H1 (cell line): ENCODE measurements at regions not wholly inside any gene's neighbourhood (a gene's known extent, or its start where the extent isn't known, plus 50 kb on each side); places are given as distances from the start of the nearest gene placed in this dataset.

Experiments used
- CTCF ChIA-PET: fragments of 300-600 bp; sonication (Branson Sonifier 250); formaldehyde crosslinking; loops from one replicate; lab custom pipeline; 2021; ENCODE audit not compliant: partially characterized antibody; lab: Charles Lee
- POLR2A ChIA-PET: fragments of 300-600 bp; sonication (Branson Sonifier 250); formaldehyde crosslinking; loops from one replicate; lab custom pipeline; 2021; ENCODE audit warnings: inconsistent platforms; ENCODE audit not compliant: partially characterized antibody; lab: Charles Lee
- DNase-seq, 2 experiments: peaks; one replicate each; pipeline versions ENCODE4 v3.0.0 to v3.0.0-alpha.2; 2010 to 2022; ENCODE audit warnings: low spot score in 2 of 2, low read depth in 1 of 2, mixed read lengths in 1 of 2
- FAIRE-seq: peaks from 2 replicates; lab custom pipeline; 2011; peaks lifted over from hg19 to GRCh38; lab: Jason Lieb, UNC
- H2AFZ ChIP-seq: 2 replicates; pipeline ENCODE4 v1.8.1; 2012; ENCODE audit warnings: low read length, inconsistent platforms
- H2AK5ac ChIP-seq: 2 replicates; pipeline ENCODE4 v1.6.1; 2013; ENCODE audit warnings: low read depth, low read length
- H2BK120ac ChIP-seq: replicated peaks from 2 replicates; pipeline ENCODE3; 2013; ENCODE audit warnings: low read depth, low read length, inconsistent platforms
- H2BK12ac ChIP-seq: 2 replicates; pipeline ENCODE4 v1.6.1; 2013; ENCODE audit warnings: low read depth, low read length
- H2BK15ac ChIP-seq: 2 replicates; pipeline ENCODE4 v1.6.1; 2013; ENCODE audit warnings: low read length
- H2BK20ac ChIP-seq: 2 replicates; pipeline ENCODE4 v1.6.1; 2013; ENCODE audit warnings: low read length
- H2BK5ac ChIP-seq: 2 replicates; pipeline ENCODE4 v1.6.1; 2013; ENCODE audit warnings: low read depth, low read length
- H3K14ac ChIP-seq: 2 replicates; pipeline ENCODE4 v1.6.1; 2013; ENCODE audit warnings: inconsistent platforms; ENCODE audit not compliant: insufficient read length
- H3K18ac ChIP-seq: 2 replicates; pipeline ENCODE4 v1.6.1; 2013; ENCODE audit warnings: low read length; ENCODE audit errors: extremely low read depth
- H3K23ac ChIP-seq: 2 replicates; pipeline ENCODE4 v1.6.1; 2013; ENCODE audit warnings: inconsistent platforms; ENCODE audit not compliant: insufficient read length
- H3K23me2 ChIP-seq: 2 replicates; pipeline ENCODE4 v1.6.1; 2013; ENCODE audit warnings: low read depth, low read length
- H3K27ac ChIP-seq: 2 replicates; pipeline ENCODE4 v1.6.1; 2011; ENCODE audit warnings: low read depth, low read length, inconsistent platforms
- H3K27me3 ChIP-seq, 4 experiments: replicated peaks in 1 of 4; 1 replicate in 1 of 4; 2 replicates in 3 of 4; pipeline versions ENCODE4 v1.6.1 to v1.8.1; 2011 to 2013; ENCODE audit warnings: low read length in 3 of 4, mild to moderate bottlenecking in 3 of 4, inconsistent platforms in 2 of 4, mixed read lengths in 2 of 4, moderate library complexity in 1 of 4; ENCODE audit not compliant: control insufficient read depth in 3 of 4, insufficient read depth in 3 of 4; ENCODE audit errors: extremely low read depth in 1 of 4
- H3K36me3 ChIP-seq, 4 experiments: 2 replicates each; pipeline versions ENCODE4 v1.6.1 to v1.8.1; 2011 to 2013; ENCODE audit warnings: mild to moderate bottlenecking in 4 of 4, low read length in 3 of 4, moderate library complexity in 2 of 4, control low read depth in 1 of 4, inconsistent platforms in 1 of 4; ENCODE audit not compliant: insufficient read depth in 4 of 4, control insufficient read depth in 2 of 4
- H3K4ac ChIP-seq: replicated peaks from 2 replicates; pipeline ENCODE3; 2013; ENCODE audit warnings: low read length, low read depth, mixed read lengths, inconsistent platforms; ENCODE audit not compliant: insufficient read length
- H3K4me1 ChIP-seq, 4 experiments: replicated peaks in 1 of 4; 1 replicate in 1 of 4; 2 replicates in 3 of 4; pipeline versions ENCODE4 v1.6.1 to v1.8.1; 2011 to 2013; ENCODE audit warnings: low read length in 3 of 4, inconsistent platforms in 2 of 4, mixed read lengths in 1 of 4; ENCODE audit not compliant: insufficient read depth in 4 of 4, control insufficient read depth in 3 of 4
- H3K4me2 ChIP-seq, 2 experiments: 2 replicates each; pipeline versions ENCODE4 v1.6.1 to v1.8.1; 2011 to 2013; ENCODE audit warnings: low read depth in 2 of 2, low read length in 2 of 2, control low read depth in 1 of 2, inconsistent platforms in 1 of 2, mild to moderate bottlenecking in 1 of 2; ENCODE audit not compliant: insufficient read depth in 1 of 2
- H3K4me3 ChIP-seq, 4 experiments: fragments of 200-600, 300-600 bp in 1 of 4; sonication (generic), shearing (Covaris generic), sonication (Bioruptor Twin) in 1 of 4; 2 replicates each; pipeline versions ENCODE4 v1.5.1 to v1.8.1; 2011 to 2016; ENCODE audit warnings: low read length in 4 of 4, low read depth in 3 of 4, control low read depth in 2 of 4, inconsistent platforms in 2 of 4, mild to moderate bottlenecking in 2 of 4, mixed read lengths in 1 of 4, moderate library complexity in 1 of 4; ENCODE audit not compliant: insufficient read depth in 2 of 4; ENCODE audit errors: extremely low read depth in 1 of 4
- H3K56ac ChIP-seq: replicated peaks from 2 replicates; pipeline ENCODE3; 2013; ENCODE audit warnings: low read depth, mild to moderate bottlenecking, mixed read lengths, low read length, inconsistent platforms; ENCODE audit not compliant: insufficient read length
- H3K79me1 ChIP-seq: 2 replicates; pipeline ENCODE4 v1.6.1; 2013; ENCODE audit warnings: low read depth, low read length, control low read depth
- H3K79me2 ChIP-seq, 2 experiments: 2 replicates each; pipeline versions ENCODE4 v1.6.1 to v1.8.1; 2012 to 2013; ENCODE audit warnings: low read length in 2 of 2, mild to moderate bottlenecking in 2 of 2, inconsistent platforms in 1 of 2; ENCODE audit not compliant: insufficient read depth in 2 of 2, control insufficient read depth in 1 of 2
- H3K9ac ChIP-seq, 4 experiments: replicated peaks in 1 of 4; 1 replicate in 1 of 4; 2 replicates in 3 of 4; pipeline versions ENCODE4 v1.6.1 to v1.8.1; 2011 to 2013; ENCODE audit warnings: low read depth in 3 of 4, low read length in 3 of 4, control low read depth in 2 of 4, mild to moderate bottlenecking in 2 of 4, moderate library complexity in 2 of 4, inconsistent platforms in 1 of 4; ENCODE audit errors: extremely low read depth in 1 of 4
- H3K9me3 ChIP-seq, 2 experiments: 2 replicates each; pipeline versions ENCODE4 v1.6.1 to v1.8.1; 2012 to 2013; ENCODE audit warnings: mild to moderate bottlenecking in 2 of 2, moderate library complexity in 2 of 2, control low read depth in 1 of 2, inconsistent platforms in 1 of 2, low read depth in 1 of 2, low read length in 1 of 2, mixed read lengths in 1 of 2; ENCODE audit not compliant: insufficient read depth in 2 of 2
- H4K20me1 ChIP-seq, 2 experiments: replicated peaks in 1 of 2; 2 replicates each; pipeline versions ENCODE3 to v1.8.1; 2011 to 2013; ENCODE audit warnings: inconsistent platforms in 2 of 2, low read length in 2 of 2, mild to moderate bottlenecking in 1 of 2; ENCODE audit not compliant: insufficient read depth in 2 of 2, control insufficient read depth in 1 of 2
- H4K5ac ChIP-seq: 2 replicates; pipeline ENCODE4 v1.6.1; 2013; ENCODE audit warnings: low read length, low read depth, mixed read lengths, inconsistent platforms; ENCODE audit not compliant: insufficient read length
- H4K8ac ChIP-seq: 2 replicates; pipeline ENCODE4 v1.8.0; 2013; ENCODE audit warnings: mild to moderate bottlenecking, moderate library complexity, low read length, inconsistent platforms; ENCODE audit not compliant: insufficient read depth; ENCODE audit errors: extremely low read depth
- H4K91ac ChIP-seq: replicated peaks from 2 replicates; pipeline ENCODE3; 2013; ENCODE audit warnings: low read length, mixed read lengths, inconsistent platforms; ENCODE audit not compliant: insufficient read length
- CHD1 ChIP-seq: IDR thresholded peaks from 2 replicates; pipeline ENCODE4 v1.6.1; 2012; ENCODE audit warnings: low read depth, low read length, improper control_type of control experiment
- CREB1 ChIP-seq: IDR thresholded peaks from 2 replicates; pipeline ENCODE4 v1.6.1; 2012; ENCODE audit warnings: inconsistent platforms
- CTBP2 ChIP-seq: IDR thresholded peaks from 2 replicates; pipeline ENCODE4 v1.7.0; 2011; ENCODE audit warnings: borderline replicate concordance, mild to moderate bottlenecking, moderate library complexity, mixed read lengths, low read length; ENCODE audit not compliant: insufficient read depth, insufficient read length
- FOSL1 ChIP-seq: IDR thresholded peaks from 2 replicates; pipeline ENCODE4 v1.6.1; 2011; ENCODE audit warnings: mild to moderate bottlenecking, low read depth, low read length, moderate library complexity; ENCODE audit not compliant: insufficient read depth
- KDM4A ChIP-seq: IDR thresholded peaks from one replicate; pipeline ENCODE4 v1.7.1; 2012; ENCODE audit warnings: low read depth, mild to moderate bottlenecking, moderate library complexity, low read length, inconsistent platforms; ENCODE audit not compliant: severe bottlenecking
- WGBS, 2 experiments: shearing (Covaris generic) in 1 of 2; methylation state at CpG; one replicate each; pipeline versions ENCODE4 v1.1.6 to v1.1.7; 2013 to 2015; ENCODE audit warnings: low lambda C conversion rate in 2 of 2, mixed read lengths in 2 of 2, inconsistent platforms in 1 of 2, low coverage in 1 of 2, missing lambda C conversion rate in 1 of 2; ENCODE audit not compliant: insufficient replicate concordance in 2 of 2, insufficient coverage in 1 of 2, insufficient read length in 1 of 2; ENCODE audit errors: extremely low coverage in 1 of 2, missing lambda C conversion rate in 1 of 2; 5-methylcytosine and 5-hydroxymethylcytosine counted together

- Histone ChIP-seq H3K4me1 (peaks cover 0 to 2% (median 0%) of the 10 kb centered on the region in 4 experiments; a peak in 1 of 7 replicates), H3K56ac (no peak overlapping the region), H3K4ac (no peak overlapping the region), H3K23ac (no peak overlapping the region), H3K18ac (no peak overlapping the region), H2BK20ac (no peak overlapping the region), H4K8ac (no peak overlapping the region), H2BK5ac (no peak overlapping the region), H3K4me2 (no peak overlapping the region), H3K79me2 (no peaks in the 10 kb centered on the region), H4K20me1 (no peaks in the 10 kb centered on the region), H2BK15ac (no peak overlapping the region), H3K9me3 (no peaks in the 10 kb centered on the region), H2AFZ (no peak overlapping the region), H2AK5ac (no peak overlapping the region), H3K14ac (no peak overlapping the region)
- WGBS, 2 experiments, result 74% methylated on average over 4 of the region's 4 CpGs; no CpG with 5 or more reads in 1 of the 2 experiments
- POLR2A ChIA-PET, result interaction anchor here (0.6 kb wide), 1 partner anchor 233 kb away, joined by 3 read pairs; no protein-coding TSS in a partner anchor
- DNase-seq, result peak in 1 of 2 experiments; percentile 26
- TF ChIP-seq FOSL1 (no peak), CTBP2 (no peak), CREB1 (no peak), KDM4A (no peak), CHD1 (no peak)
- TF ChIP-seq, all 59 proteins: peak for 0
- CTCF ChIA-PET, result interaction anchor here (1.1 to 2.5 kb wide), 7 partner anchors 9 to 135 kb away, joined by 3 to 9 read pairs (median 5); no protein-coding TSS in a partner anchor
- Histone ChIP-seq H4K5ac (no peak overlapping the region), H3K27me3 (no peaks in the 10 kb centered on the region), H4K91ac (no peak overlapping the region), H3K79me1 (no peaks in the 10 kb centered on the region), H2BK12ac (no peak overlapping the region), H3K9ac (no peak overlapping the region), H3K23me2 (no peaks in the 10 kb centered on the region), H3K36me3 (no peaks in the 10 kb centered on the region), H3K4me3 (no peak overlapping the region), H3K27ac (no peak overlapping the region), H2BK120ac (no peak overlapping the region)
- FAIRE-seq, result no peak
Observed at GRCh38 chr7:131722371-131722770, 165.9 kb upstream of the PODXL start.
